CD4-positive, alpha-beta T cell treated with Interleukin-17A for 4 hours (primary cell): ENCODE measurements at regions not wholly inside any gene's neighbourhood (a gene's known extent, or its start where the extent isn't known, plus 50 kb on each side); places are given as distances from the start of the nearest gene placed in this dataset.
A peak's percentile ranks its signal among the peaks of the same experiment; 100 is the strongest.
"Not testable (repeated sequence)": the region's sequence is repeated elsewhere in the genome, so short reads cannot be mapped to it uniquely, and the experiment has no call there.

Experiments
- DNase-seq: peaks from one replicate; pipeline ENCODE4 v3.0.0-alpha.2; 2020; ENCODE audit warnings: mixed read lengths

GRCh38 chr10:3969876-3970666 is 185.1 kb upstream of the KLF6 start:
- DNase-seq = peak; percentile 15

- DNase-seq = no peak
Observed at GRCh38 chr10:3968727-3969126, 183.7 kb upstream of the KLF6 start.

GRCh38 chr10:3964516-3964915 is 179.5 kb upstream of the KLF6 start:
- no peak for DNase-seq

- no peak for DNase-seq
Observed at GRCh38 chr10:3963191-3963673, 178.2 kb upstream of the KLF6 start.

- peak; percentile 63 for DNase-seq
Observed at GRCh38 chr10:3961082-3961481, 176.1 kb upstream of the KLF6 start.

GRCh38 chr10:3960496-3960895 is 175.5 kb upstream of the KLF6 start:
- DNase-seq = no peak

GRCh38 chr10:3959370-3960325 is 174.6 kb upstream of the KLF6 start:
- no peak for DNase-seq

- DNase-seq = no peak
Observed at GRCh38 chr10:3958472-3958996, 173.5 kb upstream of the KLF6 start.

GRCh38 chr10:3955955-3956617 is 171.1 kb upstream of the KLF6 start:
- DNase-seq = no peak

- no peak for DNase-seq
Observed at GRCh38 chr10:3955493-3955892, 170.5 kb upstream of the KLF6 start.

GRCh38 chr10:3954615-3955014 is 169.6 kb upstream of the KLF6 start:
- DNase-seq = no peak

- not testable (repeated sequence) for DNase-seq
Observed at GRCh38 chr10:3954007-3954406, 169.0 kb upstream of the KLF6 start.

GRCh38 chr10:3951993-3952392 is 167.0 kb upstream of the KLF6 start:
- no peak for DNase-seq

- DNase-seq = peak; percentile 60
Observed at GRCh38 chr10:3950676-3951275, 165.8 kb upstream of the KLF6 start.

GRCh38 chr10:3949711-3950110 is 164.7 kb upstream of the KLF6 start:
- DNase-seq = no peak

GRCh38 chr10:3948843-3949242 is 163.8 kb upstream of the KLF6 start:
- DNase-seq = peak; percentile 87

- DNase-seq = no peak
Observed at GRCh38 chr10:3946234-3947229, 161.5 kb upstream of the KLF6 start.

- DNase-seq = no peak
Observed at GRCh38 chr10:3945026-3945425, 160.0 kb upstream of the KLF6 start.

- no peak for DNase-seq
Observed at GRCh38 chr10:3944591-3944990, 159.6 kb upstream of the KLF6 start.

- DNase-seq = no peak
Observed at GRCh38 chr10:3943695-3944257, 158.8 kb upstream of the KLF6 start.
